ENCODE measurements at regions not wholly inside any gene's neighbourhood (a gene's known extent, or its start where the extent isn't known, plus 50 kb on each side); places are given as distances from the start of the nearest gene placed in this dataset.

DNA sequence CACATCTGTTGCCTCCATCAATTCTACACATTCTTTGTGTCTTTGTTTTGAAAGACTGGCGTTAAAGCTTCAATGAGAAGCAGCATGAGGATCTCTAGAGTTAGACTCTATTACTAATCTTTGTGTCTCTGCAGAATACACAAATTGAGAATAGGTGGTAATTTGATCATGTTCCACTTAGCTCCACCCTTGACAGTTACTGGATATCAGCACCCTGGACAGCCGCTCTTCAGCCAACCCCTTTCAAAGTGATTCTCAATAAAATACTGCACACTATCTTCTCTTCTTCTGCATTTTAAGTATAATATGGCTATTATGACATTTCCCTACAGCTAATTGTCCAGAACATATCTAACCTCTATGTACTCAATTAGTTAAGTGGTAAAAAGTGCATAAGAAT, 54.3 kb upstream of the CNR1 start (continued):
- TF ChIP-seq, protein P1, sequence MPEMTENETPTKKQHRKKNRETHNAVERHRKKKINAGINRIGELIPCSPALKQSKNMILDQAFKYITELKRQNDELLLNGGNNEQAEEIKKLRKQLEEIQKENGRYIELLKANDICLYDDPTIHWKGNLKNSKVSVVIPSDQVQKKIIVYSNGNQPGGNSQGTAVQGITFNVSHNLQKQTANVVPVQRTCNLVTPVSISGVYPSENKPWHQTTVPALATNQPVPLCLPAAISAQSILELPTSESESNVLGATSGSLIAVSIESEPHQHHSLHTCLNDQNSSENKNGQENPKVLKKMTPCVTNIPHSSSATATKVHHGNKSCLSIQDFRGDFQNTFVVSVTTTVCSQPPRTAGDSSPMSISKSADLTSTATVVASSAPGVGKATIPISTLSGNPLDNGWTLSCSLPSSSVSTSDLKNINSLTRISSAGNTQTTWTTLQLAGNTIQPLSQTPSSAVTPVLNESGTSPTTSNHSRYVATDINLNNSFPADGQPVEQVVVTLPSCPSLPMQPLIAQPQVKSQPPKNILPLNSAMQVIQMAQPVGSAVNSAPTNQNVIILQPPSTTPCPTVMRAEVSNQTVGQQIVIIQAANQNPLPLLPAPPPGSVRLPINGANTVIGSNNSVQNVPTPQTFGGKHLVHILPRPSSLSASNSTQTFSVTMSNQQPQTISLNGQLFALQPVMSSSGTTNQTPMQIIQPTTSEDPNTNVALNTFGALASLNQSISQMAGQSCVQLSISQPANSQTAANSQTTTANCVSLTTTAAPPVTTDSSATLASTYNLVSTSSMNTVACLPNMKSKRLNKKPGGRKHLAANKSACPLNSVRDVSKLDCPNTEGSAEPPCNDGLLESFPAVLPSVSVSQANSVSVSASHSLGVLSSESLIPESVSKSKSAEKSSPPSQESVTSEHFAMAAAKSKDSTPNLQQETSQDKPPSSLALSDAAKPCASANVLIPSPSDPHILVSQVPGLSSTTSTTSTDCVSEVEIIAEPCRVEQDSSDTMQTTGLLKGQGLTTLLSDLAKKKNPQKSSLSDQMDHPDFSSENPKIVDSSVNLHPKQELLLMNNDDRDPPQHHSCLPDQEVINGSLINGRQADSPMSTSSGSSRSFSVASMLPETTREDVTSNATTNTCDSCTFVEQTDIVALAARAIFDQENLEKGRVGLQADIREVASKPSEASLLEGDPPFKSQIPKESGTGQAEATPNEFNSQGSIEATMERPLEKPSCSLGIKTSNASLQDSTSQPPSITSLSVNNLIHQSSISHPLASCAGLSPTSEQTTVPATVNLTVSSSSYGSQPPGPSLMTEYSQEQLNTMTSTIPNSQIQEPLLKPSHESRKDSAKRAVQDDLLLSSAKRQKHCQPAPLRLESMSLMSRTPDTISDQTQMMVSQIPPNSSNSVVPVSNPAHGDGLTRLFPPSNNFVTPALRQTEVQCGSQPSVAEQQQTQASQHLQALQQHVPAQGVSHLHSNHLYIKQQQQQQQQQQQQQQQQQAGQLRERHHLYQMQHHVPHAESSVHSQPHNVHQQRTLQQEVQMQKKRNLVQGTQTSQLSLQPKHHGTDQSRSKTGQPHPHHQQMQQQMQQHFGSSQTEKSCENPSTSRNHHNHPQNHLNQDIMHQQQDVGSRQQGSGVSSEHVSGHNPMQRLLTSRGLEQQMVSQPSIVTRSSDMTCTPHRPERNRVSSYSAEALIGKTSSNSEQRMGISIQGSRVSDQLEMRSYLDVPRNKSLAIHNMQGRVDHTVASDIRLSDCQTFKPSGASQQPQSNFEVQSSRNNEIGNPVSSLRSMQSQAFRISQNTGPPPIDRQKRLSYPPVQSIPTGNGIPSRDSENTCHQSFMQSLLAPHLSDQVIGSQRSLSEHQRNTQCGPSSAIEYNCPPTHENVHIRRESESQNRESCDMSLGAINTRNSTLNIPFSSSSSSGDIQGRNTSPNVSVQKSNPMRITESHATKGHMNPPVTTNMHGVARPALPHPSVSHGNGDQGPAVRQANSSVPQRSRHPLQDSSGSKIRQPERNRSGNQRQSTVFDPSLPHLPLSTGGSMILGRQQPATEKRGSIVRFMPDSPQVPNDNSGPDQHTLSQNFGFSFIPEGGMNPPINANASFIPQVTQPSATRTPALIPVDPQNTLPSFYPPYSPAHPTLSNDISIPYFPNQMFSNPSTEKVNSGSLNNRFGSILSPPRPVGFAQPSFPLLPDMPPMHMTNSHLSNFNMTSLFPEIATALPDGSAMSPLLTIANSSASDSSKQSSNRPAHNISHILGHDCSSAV (CRISPR knock-in tag; IDR thresholded peaks at IDR 0.05; ENCODE audit: borderline replicate concordance), result no peak
- TF ChIP-seq NKX3-1 (CRISPR knock-in tag; IDR thresholded peaks at IDR 0.05) (0 out of 2 replicates have a peak, but pooled peaks have one; percentile 37), RARA (CRISPR knock-in tag; IDR thresholded peaks at IDR 0.05) (0 out of 2 replicates have a peak, but pooled peaks have one; percentile 23), ATM (IDR thresholded peaks at IDR 0.05; ENCODE audit: borderline replicate concordance) (no peak), ASH2L (IDR thresholded peaks at IDR 0.05; ENCODE audit: insufficient read length, low read depth, low read length) (no peak), THYN1 (CRISPR knock-in tag; IDR thresholded peaks at IDR 0.05; ENCODE audit: borderline replicate concordance, low read depth) (no peak), ZNF333 (CRISPR knock-in tag; IDR thresholded peaks at IDR 0.05; ENCODE audit: borderline replicate concordance) (no peak), WIZ (CRISPR knock-in tag; IDR thresholded peaks at IDR 0.05) (peak; percentile 51; the same call in 1 of the 2 replicates)
- TF ChIP-seq, protein P2, sequence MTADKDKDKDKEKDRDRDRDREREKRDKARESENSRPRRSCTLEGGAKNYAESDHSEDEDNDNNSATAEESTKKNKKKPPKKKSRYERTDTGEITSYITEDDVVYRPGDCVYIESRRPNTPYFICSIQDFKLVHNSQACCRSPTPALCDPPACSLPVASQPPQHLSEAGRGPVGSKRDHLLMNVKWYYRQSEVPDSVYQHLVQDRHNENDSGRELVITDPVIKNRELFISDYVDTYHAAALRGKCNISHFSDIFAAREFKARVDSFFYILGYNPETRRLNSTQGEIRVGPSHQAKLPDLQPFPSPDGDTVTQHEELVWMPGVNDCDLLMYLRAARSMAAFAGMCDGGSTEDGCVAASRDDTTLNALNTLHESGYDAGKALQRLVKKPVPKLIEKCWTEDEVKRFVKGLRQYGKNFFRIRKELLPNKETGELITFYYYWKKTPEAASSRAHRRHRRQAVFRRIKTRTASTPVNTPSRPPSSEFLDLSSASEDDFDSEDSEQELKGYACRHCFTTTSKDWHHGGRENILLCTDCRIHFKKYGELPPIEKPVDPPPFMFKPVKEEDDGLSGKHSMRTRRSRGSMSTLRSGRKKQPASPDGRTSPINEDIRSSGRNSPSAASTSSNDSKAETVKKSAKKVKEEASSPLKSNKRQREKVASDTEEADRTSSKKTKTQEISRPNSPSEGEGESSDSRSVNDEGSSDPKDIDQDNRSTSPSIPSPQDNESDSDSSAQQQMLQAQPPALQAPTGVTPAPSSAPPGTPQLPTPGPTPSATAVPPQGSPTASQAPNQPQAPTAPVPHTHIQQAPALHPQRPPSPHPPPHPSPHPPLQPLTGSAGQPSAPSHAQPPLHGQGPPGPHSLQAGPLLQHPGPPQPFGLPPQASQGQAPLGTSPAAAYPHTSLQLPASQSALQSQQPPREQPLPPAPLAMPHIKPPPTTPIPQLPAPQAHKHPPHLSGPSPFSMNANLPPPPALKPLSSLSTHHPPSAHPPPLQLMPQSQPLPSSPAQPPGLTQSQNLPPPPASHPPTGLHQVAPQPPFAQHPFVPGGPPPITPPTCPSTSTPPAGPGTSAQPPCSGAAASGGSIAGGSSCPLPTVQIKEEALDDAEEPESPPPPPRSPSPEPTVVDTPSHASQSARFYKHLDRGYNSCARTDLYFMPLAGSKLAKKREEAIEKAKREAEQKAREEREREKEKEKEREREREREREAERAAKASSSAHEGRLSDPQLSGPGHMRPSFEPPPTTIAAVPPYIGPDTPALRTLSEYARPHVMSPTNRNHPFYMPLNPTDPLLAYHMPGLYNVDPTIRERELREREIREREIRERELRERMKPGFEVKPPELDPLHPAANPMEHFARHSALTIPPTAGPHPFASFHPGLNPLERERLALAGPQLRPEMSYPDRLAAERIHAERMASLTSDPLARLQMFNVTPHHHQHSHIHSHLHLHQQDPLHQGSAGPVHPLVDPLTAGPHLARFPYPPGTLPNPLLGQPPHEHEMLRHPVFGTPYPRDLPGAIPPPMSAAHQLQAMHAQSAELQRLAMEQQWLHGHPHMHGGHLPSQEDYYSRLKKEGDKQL (CRISPR knock-in tag; IDR thresholded peaks at IDR 0.05; ENCODE audit: low read depth), result no peak
- TF ChIP-seq, protein P3, sequence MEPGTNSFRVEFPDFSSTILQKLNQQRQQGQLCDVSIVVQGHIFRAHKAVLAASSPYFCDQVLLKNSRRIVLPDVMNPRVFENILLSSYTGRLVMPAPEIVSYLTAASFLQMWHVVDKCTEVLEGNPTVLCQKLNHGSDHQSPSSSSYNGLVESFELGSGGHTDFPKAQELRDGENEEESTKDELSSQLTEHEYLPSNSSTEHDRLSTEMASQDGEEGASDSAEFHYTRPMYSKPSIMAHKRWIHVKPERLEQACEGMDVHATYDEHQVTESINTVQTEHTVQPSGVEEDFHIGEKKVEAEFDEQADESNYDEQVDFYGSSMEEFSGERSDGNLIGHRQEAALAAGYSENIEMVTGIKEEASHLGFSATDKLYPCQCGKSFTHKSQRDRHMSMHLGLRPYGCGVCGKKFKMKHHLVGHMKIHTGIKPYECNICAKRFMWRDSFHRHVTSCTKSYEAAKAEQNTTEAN (CRISPR knock-in tag; conservative IDR thresholded peaks at IDR 0.05), result no peak
- TF ChIP-seq, protein P4, sequence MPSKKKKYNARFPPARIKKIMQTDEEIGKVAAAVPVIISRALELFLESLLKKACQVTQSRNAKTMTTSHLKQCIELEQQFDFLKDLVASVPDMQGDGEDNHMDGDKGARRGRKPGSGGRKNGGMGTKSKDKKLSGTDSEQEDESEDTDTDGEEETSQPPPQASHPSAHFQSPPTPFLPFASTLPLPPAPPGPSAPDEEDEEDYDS (CRISPR knock-in tag; IDR thresholded peaks at IDR 0.05), result no peak
- TF ChIP-seq, protein P5, sequence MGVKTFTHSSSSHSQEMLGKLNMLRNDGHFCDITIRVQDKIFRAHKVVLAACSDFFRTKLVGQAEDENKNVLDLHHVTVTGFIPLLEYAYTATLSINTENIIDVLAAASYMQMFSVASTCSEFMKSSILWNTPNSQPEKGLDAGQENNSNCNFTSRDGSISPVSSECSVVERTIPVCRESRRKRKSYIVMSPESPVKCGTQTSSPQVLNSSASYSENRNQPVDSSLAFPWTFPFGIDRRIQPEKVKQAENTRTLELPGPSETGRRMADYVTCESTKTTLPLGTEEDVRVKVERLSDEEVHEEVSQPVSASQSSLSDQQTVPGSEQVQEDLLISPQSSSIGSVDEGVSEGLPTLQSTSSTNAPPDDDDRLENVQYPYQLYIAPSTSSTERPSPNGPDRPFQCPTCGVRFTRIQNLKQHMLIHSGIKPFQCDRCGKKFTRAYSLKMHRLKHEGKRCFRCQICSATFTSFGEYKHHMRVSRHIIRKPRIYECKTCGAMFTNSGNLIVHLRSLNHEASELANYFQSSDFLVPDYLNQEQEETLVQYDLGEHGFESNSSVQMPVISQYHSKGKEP (CRISPR knock-in tag; IDR thresholded peaks at IDR 0.05), result peak; percentile 48; the same call in 1 of the 2 replicates
